ENCODE measurements at regions not wholly inside any gene's neighbourhood (a gene's known extent, or its start where the extent isn't known, plus 50 kb on each side); places are given as distances from the start of the nearest gene placed in this dataset.
"Not testable (repeated sequence)": the region's sequence is repeated elsewhere in the genome, so short reads cannot be mapped to it uniquely, and the experiment has no call there.

GRCh38 chr4:66554826-66555225 is 884.5 kb upstream of the EPHA5 start:
- Histone ChIP-seq H3K27ac (no peak overlapping the region), H3K4me1 (ENCODE audit: control insufficient read depth in 1 of 2, insufficient read depth in 1 of 2, low read depth in 1 of 2, low read length in 1 of 2) (no peaks in the 10 kb centered on the region), H3K4me3 (ENCODE audit: low read depth in 1 of 2, low read length in 1 of 2) (no peak overlapping the region), H3K9me3 (no peaks in the 10 kb centered on the region), H3K27me3 (no peaks in the 10 kb centered on the region), H3K36me3 (no peaks in the 10 kb centered on the region)
- no peak for TF ChIP-seq CTCF (IDR thresholded peaks at IDR 0.05)

GRCh38 chr4:66545301-66545700 is 875.0 kb upstream of the EPHA5 start:
- not testable (repeated sequence) for H3K9me3 ChIP-seq; H3K27me3 ChIP-seq; H3K36me3 ChIP-seq; H3K27ac ChIP-seq; H3K4me1 ChIP-seq (ENCODE audit: control insufficient read depth in 1 of 2, insufficient read depth in 1 of 2, low read depth in 1 of 2, low read length in 1 of 2); H3K4me3 ChIP-seq (ENCODE audit: low read depth in 1 of 2, low read length in 1 of 2)

- Histone ChIP-seq H3K9me3 (no peaks in the 10 kb centered on the region), H3K36me3 (no peaks in the 10 kb centered on the region), H3K27me3 (no peaks in the 10 kb centered on the region), H3K27ac (no peak overlapping the region), H3K4me3 (ENCODE audit: low read depth in 1 of 2, low read length in 1 of 2) (no peak overlapping the region), H3K4me1 (ENCODE audit: control insufficient read depth in 1 of 2, insufficient read depth in 1 of 2, low read depth in 1 of 2, low read length in 1 of 2) (no peaks in the 10 kb centered on the region)
- no peak for TF ChIP-seq CTCF (IDR thresholded peaks at IDR 0.05)
Measured at GRCh38 chr4:66544281-66544680, 874.0 kb upstream of the EPHA5 start.

GRCh38 chr4:66539745-66540144 is 869.5 kb upstream of the EPHA5 start:
- no peak overlapping the region for H3K27ac ChIP-seq
- H3K9me3 ChIP-seq, result no peaks in the 10 kb centered on the region
- H3K4me3 ChIP-seq (ENCODE audit: low read depth in 1 of 2, low read length in 1 of 2), result no peak overlapping the region
- no peaks in the 10 kb centered on the region for H3K27me3 ChIP-seq
- TF ChIP-seq CTCF (IDR thresholded peaks at IDR 0.05), result no peak
- H3K4me1 ChIP-seq (ENCODE audit: control insufficient read depth in 1 of 2, insufficient read depth in 1 of 2, low read depth in 1 of 2, low read length in 1 of 2), result no peaks in the 10 kb centered on the region
- H3K36me3 ChIP-seq, result no peaks in the 10 kb centered on the region

GRCh38 chr4:66524781-66525180 is 854.5 kb upstream of the EPHA5 start:
- Histone ChIP-seq H3K27ac (no peak overlapping the region), H3K4me3 (ENCODE audit: low read depth in 1 of 2, low read length in 1 of 2) (no peak overlapping the region), H3K27me3 (no peaks in the 10 kb centered on the region), H3K36me3 (no peaks in the 10 kb centered on the region), H3K9me3 (no peaks in the 10 kb centered on the region), H3K4me1 (ENCODE audit: control insufficient read depth in 1 of 2, insufficient read depth in 1 of 2, low read depth in 1 of 2, low read length in 1 of 2) (no peaks in the 10 kb centered on the region)
- TF ChIP-seq CTCF (IDR thresholded peaks at IDR 0.05), result no peak

GRCh38 chr4:66522244-66522643 is 852.0 kb upstream of the EPHA5 start:
- no peak overlapping the region for H3K27ac ChIP-seq
- no peaks in the 10 kb centered on the region for H3K4me1 ChIP-seq (ENCODE audit: control insufficient read depth in 1 of 2, insufficient read depth in 1 of 2, low read depth in 1 of 2, low read length in 1 of 2)
- H3K27me3 ChIP-seq, result no peaks in the 10 kb centered on the region

More at GRCh38 chr4:66522244-66522643, 852.0 kb upstream of the EPHA5 start:
- no peak for TF ChIP-seq CTCF (IDR thresholded peaks at IDR 0.05)
- Histone ChIP-seq H3K4me3 (ENCODE audit: low read depth in 1 of 2, low read length in 1 of 2) (no peak overlapping the region), H3K36me3 (no peaks in the 10 kb centered on the region), H3K9me3 (no peaks in the 10 kb centered on the region)
